Stromal cell of bone marrow (primary cell): ENCODE measurements at regions not wholly inside any gene's neighbourhood (a gene's known extent, or its start where the extent isn't known, plus 50 kb on each side); places are given as distances from the start of the nearest gene placed in this dataset.

Experiments
- DNase-seq: peaks from one replicate; pipeline ENCODE4 v3.0.0-alpha.2; 2012; ENCODE audit warnings: low read depth

GRCh38 chr17:12290207-12290606, 269.5 kb downstream of the MAP2K4 start:
- DNase-seq = no peak

GRCh38 chr17:12296209-12296625, 275.5 kb downstream of the MAP2K4 start:
- no peak for DNase-seq

- DNase-seq = no peak
Observed at GRCh38 chr17:12301551-12301950, 280.9 kb downstream of the MAP2K4 start.

GRCh38 chr17:12302711-12303110, 282.0 kb downstream of the MAP2K4 start:
- DNase-seq = no peak

- DNase-seq = no peak
Observed at GRCh38 chr17:12310811-12311210, 290.1 kb downstream of the MAP2K4 start.

GRCh38 chr17:12312692-12313091, 292.0 kb downstream of the MAP2K4 start:
- no peak for DNase-seq

- DNase-seq = no peak
Observed at GRCh38 chr17:12313786-12314185, 293.1 kb downstream of the MAP2K4 start.

GRCh38 chr17:12316021-12316420, 295.3 kb downstream of the MAP2K4 start:
- no peak for DNase-seq

- no peak for DNase-seq
Observed at GRCh38 chr17:12318571-12319266, 298.0 kb downstream of the MAP2K4 start.

- DNase-seq = peak; percentile 17
Observed at GRCh38 chr17:12320286-12320685, 299.6 kb downstream of the MAP2K4 start.

GRCh38 chr17:12328204-12328603, 307.5 kb downstream of the MAP2K4 start:
- no peak for DNase-seq

GRCh38 chr17:12330456-12330855, 309.8 kb downstream of the MAP2K4 start:
- no peak for DNase-seq

GRCh38 chr17:12341328-12341727, 320.7 kb downstream of the MAP2K4 start:
- DNase-seq = no peak

GRCh38 chr17:12342161-12342560, 321.5 kb downstream of the MAP2K4 start:
- DNase-seq = no peak

- peak; percentile 2 for DNase-seq
Observed at GRCh38 chr17:12342609-12343435, 322.1 kb downstream of the MAP2K4 start.

GRCh38 chr17:12348476-12348875, 317.2 kb upstream of the MYOCD start:
- DNase-seq = no peak

- no peak for DNase-seq
Observed at GRCh38 chr17:12349297-12349696, 316.4 kb upstream of the MYOCD start.

- no peak for DNase-seq
Observed at GRCh38 chr17:12352127-12352526, 313.6 kb upstream of the MYOCD start.

- no peak for DNase-seq
Observed at GRCh38 chr17:12357600-12357999, 308.1 kb upstream of the MYOCD start.

GRCh38 chr17:12358477-12358876, 307.2 kb upstream of the MYOCD start:
- no peak for DNase-seq

GRCh38 chr17:12362853-12363455, 302.7 kb upstream of the MYOCD start:
- no peak for DNase-seq

GRCh38 chr17:12365805-12366204, 299.9 kb upstream of the MYOCD start:
- no peak for DNase-seq

- no peak for DNase-seq
Observed at GRCh38 chr17:12369065-12369464, 296.6 kb upstream of the MYOCD start.
